Liver (tissue), 3 donors: ENCODE measurements at regions not wholly inside any gene's neighbourhood (a gene's known extent, or its start where the extent isn't known, plus 50 kb on each side); places are given as distances from the start of the nearest gene placed in this dataset.

Experiments
- CTCF ChIP-seq: fragments of 150-350 bp; IDR thresholded peaks from 2 replicates; pipeline ENCODE4 v1.5.1; 2017; ENCODE audit warnings: improper control_type of control experiment, low read depth, low read length; ENCODE audit not compliant: missing input control
- EGR1 ChIP-seq, 2 donors: IDR thresholded peaks; 2 replicates each; pipeline ENCODE4 v1.6.1; 2016 to 2018; ENCODE audit warnings: antibody characterized with exemption in 2 of 2, low read depth in 2 of 2
- FOXA1 ChIP-seq: IDR thresholded peaks from 2 replicates; pipeline ENCODE4 v1.6.1; 2016; ENCODE audit warnings: antibody characterized with exemption
- GABPA ChIP-seq, 2 donors: IDR thresholded peaks in 1 of 2; conservative IDR thresholded peaks in 1 of 2; 2 replicates each; pipeline ENCODE4 v1.6.1; 2016; ENCODE audit warnings: antibody characterized with exemption in 2 of 2, mild to moderate bottlenecking in 1 of 2, moderate library complexity in 1 of 2
- JUND ChIP-seq, 2 donors: IDR thresholded peaks; 2 replicates each; pipeline ENCODE4 v1.6.1; 2016; ENCODE audit warnings: antibody characterized with exemption in 2 of 2
- MAX ChIP-seq: IDR thresholded peaks from 2 replicates; pipeline ENCODE4 v1.6.1; 2016; ENCODE audit warnings: antibody characterized with exemption
- RAD21 ChIP-seq, 2 donors: IDR thresholded peaks; 2 replicates each; pipeline ENCODE4 v1.6.1; 2016; ENCODE audit warnings: antibody characterized with exemption in 2 of 2, mild to moderate bottlenecking in 2 of 2
- REST ChIP-seq: IDR thresholded peaks from 2 replicates; pipeline ENCODE4 v1.6.1; 2016; ENCODE audit warnings: antibody characterized with exemption, mild to moderate bottlenecking
- SP1 ChIP-seq: IDR thresholded peaks from 2 replicates; pipeline ENCODE4 v1.6.1; 2018; ENCODE audit warnings: antibody characterized with exemption, mild to moderate bottlenecking
- TAF1 ChIP-seq: conservative IDR thresholded peaks from 2 replicates; pipeline ENCODE4 v1.6.1; 2016; ENCODE audit warnings: antibody characterized with exemption, mild to moderate bottlenecking
- YY1 ChIP-seq: IDR thresholded peaks from 2 replicates; pipeline ENCODE4 v1.6.1; 2016; ENCODE audit warnings: antibody characterized with exemption, mild to moderate bottlenecking
- ZBTB33 ChIP-seq: IDR thresholded peaks from 2 replicates; pipeline ENCODE4 v1.6.1; 2016; ENCODE audit warnings: antibody characterized with exemption
- donor health status: healthy.
- donor health status: healthy.

GRCh38 chr1:227369102-227369760 lies 50.9 kb upstream of the CDC42BPA start:
- TF ChIP-seq RAD21 (IDR thresholded peaks at IDR 0.05), result no peak
- TF ChIP-seq REST, result no peak
- no peak for TF ChIP-seq CTCF
- no peak for TF ChIP-seq ZBTB33
- no peak for TF ChIP-seq GABPA (IDR thresholded peaks at IDR 0.05 in 1 of 2, conservative IDR thresholded peaks at IDR 0.05 in 1 of 2)
- no peak for TF ChIP-seq EGR1 (IDR thresholded peaks at IDR 0.05; ENCODE audit: low read depth in 2 of 2)
- no peak for TF ChIP-seq FOXA1
- TF ChIP-seq YY1, result no peak
- TF ChIP-seq JUND (IDR thresholded peaks at IDR 0.05), result no peak
- no peak for TF ChIP-seq TAF1
- TF ChIP-seq MAX, result no peak
- no peak for TF ChIP-seq SP1
